ENCODE measurements at regions not wholly inside any gene's neighbourhood (a gene's known extent, or its start where the extent isn't known, plus 50 kb on each side); places are given as distances from the start of the nearest gene placed in this dataset.
A peak's percentile ranks its signal among the peaks of the same experiment; 100 is the strongest.

DNA sequence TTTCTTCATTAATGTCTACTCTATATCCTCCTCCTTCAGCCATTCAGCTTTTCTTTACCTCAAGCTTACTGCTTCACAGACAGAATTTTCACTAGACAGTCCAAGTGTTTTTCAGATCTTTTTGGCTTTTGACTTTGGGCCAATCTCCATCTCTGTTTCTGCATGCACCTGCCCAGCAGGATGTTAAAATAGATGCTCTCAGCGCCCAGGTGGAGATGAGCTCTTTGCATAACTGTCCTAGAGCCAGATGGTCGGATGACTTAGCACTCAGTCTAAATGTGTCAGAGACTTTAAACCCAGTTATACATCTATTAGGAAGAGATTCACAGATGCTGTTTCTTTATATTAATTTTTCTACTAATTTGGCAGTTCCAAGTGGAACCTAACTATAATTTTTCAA lies 80.3 kb upstream of the SSTR1 start:
- no peaks in the 10 kb centered on the region for H3K27me3 Mint-ChIP-seq (ENCODE audit: insufficient read depth, unreplicated experiment)
- no peak for TF ChIP-seq CTCF (IDR thresholded peaks at IDR 0.05; ENCODE audit: unreplicated experiment)
- BruUV-seq (replicated peaks): no TSS peak
- intact Hi-C loops (cut with micrococcal nuclease): no loop called here
- H3K9me3 Mint-ChIP-seq (ENCODE audit: unreplicated experiment): no peaks in the 10 kb centered on the region
- H3K27ac Mint-ChIP-seq (ENCODE audit: low read depth, unreplicated experiment): peak overlapping the region; percentile 54
- ChIA-PET POLR2A (interaction anchor here (0.7 to 1.1 kb wide), 2 partner anchors 15 to 18 kb away, joined by 3 read pairs; no protein-coding TSS in a partner anchor), CTCF (interaction anchor here (0.6 to 1.1 kb wide), 5 partner anchors 16 to 788 kb away, joined by 3 to 4 read pairs (median 3); no protein-coding TSS in a partner anchor)
- H3K4me1 Mint-ChIP-seq (ENCODE audit: insufficient read depth, unreplicated experiment): no peaks in the 10 kb centered on the region
- no peak for DNase-seq (ENCODE audit: unreplicated experiment)
- H3K4me3 Mint-ChIP-seq (ENCODE audit: unreplicated experiment): no peak overlapping the region
- H3K36me3 Mint-ChIP-seq (ENCODE audit: insufficient read depth, unreplicated experiment): no peaks in the 10 kb centered on the region

- Mint-ChIP-seq H3K4me1 (ENCODE audit: insufficient read depth, unreplicated experiment) (no peaks in the 10 kb centered on the region), H3K9me3 (ENCODE audit: unreplicated experiment) (no peaks in the 10 kb centered on the region), H3K27ac (ENCODE audit: low read depth, unreplicated experiment) (peak overlapping the region; percentile 54), H3K4me3 (ENCODE audit: unreplicated experiment) (no peak overlapping the region), H3K36me3 (ENCODE audit: insufficient read depth, unreplicated experiment) (no peaks in the 10 kb centered on the region), H3K27me3 (ENCODE audit: insufficient read depth, unreplicated experiment) (no peaks in the 10 kb centered on the region)
- POLR2A ChIA-PET: interaction anchor here (0.7 to 1.1 kb wide), 2 partner anchors 15 to 17 kb away, joined by 3 read pairs; no protein-coding TSS in a partner anchor
- TF ChIP-seq CTCF (IDR thresholded peaks at IDR 0.05; ENCODE audit: unreplicated experiment): no peak
- DNase-seq (ENCODE audit: unreplicated experiment): peak; percentile 29
- no TSS peak for BruUV-seq (replicated peaks)
- intact Hi-C loops (cut with micrococcal nuclease): no loop called here
- CTCF ChIA-PET: interaction anchor here (0.6 to 1.1 kb wide), 4 partner anchors 17 to 788 kb away, joined by 3 to 4 read pairs (median 3); no protein-coding TSS in a partner anchor
Measured at GRCh38 chr14:38127784-38128183, 79.9 kb upstream of the SSTR1 start.

DNA sequence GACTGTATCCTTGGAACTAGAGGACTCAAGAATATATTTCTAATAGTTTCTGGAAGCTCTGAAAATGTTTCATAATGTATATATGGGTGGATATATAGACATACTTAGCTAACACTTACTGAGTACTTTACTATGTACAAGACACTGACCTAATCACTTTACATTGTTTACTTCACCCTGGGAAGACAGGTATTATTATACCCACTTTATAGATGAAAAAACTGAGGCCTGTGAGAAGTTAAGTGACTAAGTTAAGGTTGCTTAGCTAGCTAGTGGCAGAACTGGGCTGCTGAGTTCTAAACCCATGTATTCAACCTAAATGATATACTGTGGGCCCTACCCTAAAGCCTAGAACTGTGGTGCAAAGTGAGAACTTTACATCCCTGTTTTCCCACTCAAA lies 79.1 kb upstream of the SSTR1 start:
- no TSS peak for BruUV-seq (replicated peaks)
- Mint-ChIP-seq H3K27me3 (ENCODE audit: insufficient read depth, unreplicated experiment) (no peaks in the 10 kb centered on the region), H3K36me3 (ENCODE audit: insufficient read depth, unreplicated experiment) (no peaks in the 10 kb centered on the region), H3K4me3 (ENCODE audit: unreplicated experiment) (no peak overlapping the region), H3K9me3 (ENCODE audit: unreplicated experiment) (no peaks in the 10 kb centered on the region), H3K4me1 (ENCODE audit: insufficient read depth, unreplicated experiment) (no peaks in the 10 kb centered on the region), H3K27ac (ENCODE audit: low read depth, unreplicated experiment) (no peak overlapping the region)
- TF ChIP-seq CTCF (IDR thresholded peaks at IDR 0.05; ENCODE audit: unreplicated experiment): no peak
- ChIA-PET CTCF (no interaction called here), POLR2A (interaction anchor here (1.2 kb wide), 1 partner anchor 10 kb away, joined by 3 read pairs; no protein-coding TSS in a partner anchor)
- intact Hi-C loops (cut with micrococcal nuclease): no loop called here
- no peak for DNase-seq (ENCODE audit: unreplicated experiment)

GRCh38 chr14:38129192-38129591 lies 78.5 kb upstream of the SSTR1 start:
- Mint-ChIP-seq H3K27me3 (ENCODE audit: insufficient read depth, unreplicated experiment) (no peaks in the 10 kb centered on the region), H3K4me1 (ENCODE audit: insufficient read depth, unreplicated experiment) (no peaks in the 10 kb centered on the region), H3K9me3 (ENCODE audit: unreplicated experiment) (no peaks in the 10 kb centered on the region), H3K4me3 (ENCODE audit: unreplicated experiment) (no peak overlapping the region), H3K36me3 (ENCODE audit: insufficient read depth, unreplicated experiment) (no peaks in the 10 kb centered on the region), H3K27ac (ENCODE audit: low read depth, unreplicated experiment) (no peak overlapping the region)
- TF ChIP-seq CTCF (IDR thresholded peaks at IDR 0.05; ENCODE audit: unreplicated experiment): no peak
- no peak for DNase-seq (ENCODE audit: unreplicated experiment)
- BruUV-seq (replicated peaks): no TSS peak
- POLR2A ChIA-PET: interaction anchor here (0.6 to 1.2 kb wide), 3 partner anchors 9 to 905 kb away, joined by 3 read pairs; no protein-coding TSS in a partner anchor
- CTCF ChIA-PET: no interaction called here
- intact Hi-C loops (cut with micrococcal nuclease): no loop called here
